Colonic mucosa (tissue), 4 donors: ENCODE measurements at regions not wholly inside any gene's neighbourhood (a gene's known extent, or its start where the extent isn't known, plus 50 kb on each side); places are given as distances from the start of the nearest gene placed in this dataset.

Experiments used
- DNase-seq: peaks from one replicate; pipeline ENCODE4 v3.0.0-alpha.2; 2020
- H3K27ac ChIP-seq: fragments of 200-600 bp; one replicate; pipeline ENCODE4 v1.8.0; 2021
- H3K27me3 ChIP-seq: fragments of 200-600 bp; one replicate; pipeline ENCODE4 v1.8.0; 2021
- H3K36me3 ChIP-seq: fragments of 200-600 bp; one replicate; pipeline ENCODE4 v1.8.0; 2021
- H3K4me1 ChIP-seq: fragments of 200-600 bp; one replicate; pipeline ENCODE4 v1.8.0; 2021; ENCODE audit warnings: mild to moderate bottlenecking
- H3K4me3 ChIP-seq: fragments of 200-600 bp; one replicate; pipeline ENCODE4 v1.8.0; 2021
- H3K9ac ChIP-seq, 2 donors: one replicate each; pipeline ENCODE4 v1.7.0; 2013; ENCODE audit warnings: control low read depth in 2 of 2, low read depth in 2 of 2, low read length in 2 of 2
- H3K9me3 ChIP-seq: fragments of 200-600 bp; one replicate; pipeline ENCODE4 v1.8.0; 2021
- CTCF ChIP-seq: fragments of 200-600 bp; IDR thresholded peaks from one replicate; pipeline ENCODE4 v1.8.0; 2022; ENCODE audit warnings: antibody characterized with exemption, mild to moderate bottlenecking
- intact Hi-C: fragments of 100-400 bp; cut with DNase I; formaldehyde crosslinking; loops from one replicate; pipeline ENCODE4 v1.14.1; 2022
- donor health status: healthy.
- donor health status: DM: no; HTN: no; CAD: no.
- donor health status: DM: no; HTN: no; CAD: no.

GRCh38 chr4:130568746-130569145 is 1472.8 kb downstream of the C4orf33 start:
- Histone ChIP-seq H3K9me3 (no peaks in the 10 kb centered on the region), H3K27me3 (no peaks in the 10 kb centered on the region), H3K4me1 (no peaks in the 10 kb centered on the region), H3K36me3 (no peaks in the 10 kb centered on the region), H3K4me3 (no peak overlapping the region), H3K9ac (no peak overlapping the region), H3K27ac (no peak overlapping the region)
- no peak for TF ChIP-seq CTCF
- intact Hi-C loops, result no loop called here
- DNase-seq, result no peak

- intact Hi-C loops, result no loop called here
- Histone ChIP-seq H3K27ac (no peak overlapping the region), H3K4me1 (no peaks in the 10 kb centered on the region), H3K9me3 (no peaks in the 10 kb centered on the region), H3K36me3 (no peaks in the 10 kb centered on the region), H3K27me3 (no peaks in the 10 kb centered on the region), H3K4me3 (no peak overlapping the region), H3K9ac (no peak overlapping the region)
- DNase-seq, result no peak
- TF ChIP-seq CTCF, result no peak
Observed at GRCh38 chr4:130573742-130574141, 1477.8 kb downstream of the C4orf33 start.

GRCh38 chr4:130574215-130574614 is 1478.3 kb downstream of the C4orf33 start:
- H3K4me1 ChIP-seq, result no peaks in the 10 kb centered on the region
- no peak overlapping the region for H3K4me3 ChIP-seq
- H3K27me3 ChIP-seq, result no peaks in the 10 kb centered on the region
- H3K27ac ChIP-seq, result no peak overlapping the region
- H3K9ac ChIP-seq, result no peak overlapping the region
- TF ChIP-seq CTCF, result no peak
- no peak for DNase-seq
- H3K36me3 ChIP-seq, result no peaks in the 10 kb centered on the region
- intact Hi-C loops, result no loop called here
- H3K9me3 ChIP-seq, result no peaks in the 10 kb centered on the region

GRCh38 chr4:130576218-130576617 is 1480.3 kb downstream of the C4orf33 start:
- no peak overlapping the region for H3K9ac ChIP-seq
- no peak overlapping the region for H3K27ac ChIP-seq
- H3K36me3 ChIP-seq, result no peaks in the 10 kb centered on the region
- no peaks in the 10 kb centered on the region for H3K4me1 ChIP-seq
- H3K4me3 ChIP-seq, result no peak overlapping the region
- TF ChIP-seq CTCF, result no peak
- DNase-seq, result no peak
- intact Hi-C loops, result no loop called here
- no peaks in the 10 kb centered on the region for H3K9me3 ChIP-seq
- H3K27me3 ChIP-seq, result no peaks in the 10 kb centered on the region

GRCh38 chr4:130591091-130591490 is 1495.1 kb downstream of the C4orf33 start:
- H3K27me3 ChIP-seq, result no peaks in the 10 kb centered on the region
- H3K27ac ChIP-seq, result no peak overlapping the region
- intact Hi-C loops, result no loop called here
- DNase-seq, result no peak
- no peaks in the 10 kb centered on the region for H3K9me3 ChIP-seq
- TF ChIP-seq CTCF, result no peak
- no peaks in the 10 kb centered on the region for H3K36me3 ChIP-seq
- H3K4me3 ChIP-seq, result no peak overlapping the region
- no peaks in the 10 kb centered on the region for H3K4me1 ChIP-seq
- no peak overlapping the region for H3K9ac ChIP-seq

GRCh38 chr4:130600706-130601105 is 1504.8 kb downstream of the C4orf33 start:
- no peaks in the 10 kb centered on the region for H3K36me3 ChIP-seq
- H3K27me3 ChIP-seq, result no peaks in the 10 kb centered on the region
- intact Hi-C loops, result no loop called here
- no peak for TF ChIP-seq CTCF
- H3K9me3 ChIP-seq, result no peaks in the 10 kb centered on the region
- H3K4me1 ChIP-seq, result no peaks in the 10 kb centered on the region
- H3K4me3 ChIP-seq, result no peak overlapping the region
- DNase-seq, result no peak
- no peak overlapping the region for H3K9ac ChIP-seq
- H3K27ac ChIP-seq, result no peak overlapping the region
